AG20443 (cell line): ENCODE measurements at regions not wholly inside any gene's neighbourhood (a gene's known extent, or its start where the extent isn't known, plus 50 kb on each side); places are given as distances from the start of the nearest gene placed in this dataset.
A peak's percentile ranks its signal among the peaks of the same experiment; 100 is the strongest.

Experiments
- DNase-seq: peaks from one replicate; pipeline ENCODE4 v3.0.0; 2012; ENCODE audit warnings: low spot score, mixed read lengths

DNA sequence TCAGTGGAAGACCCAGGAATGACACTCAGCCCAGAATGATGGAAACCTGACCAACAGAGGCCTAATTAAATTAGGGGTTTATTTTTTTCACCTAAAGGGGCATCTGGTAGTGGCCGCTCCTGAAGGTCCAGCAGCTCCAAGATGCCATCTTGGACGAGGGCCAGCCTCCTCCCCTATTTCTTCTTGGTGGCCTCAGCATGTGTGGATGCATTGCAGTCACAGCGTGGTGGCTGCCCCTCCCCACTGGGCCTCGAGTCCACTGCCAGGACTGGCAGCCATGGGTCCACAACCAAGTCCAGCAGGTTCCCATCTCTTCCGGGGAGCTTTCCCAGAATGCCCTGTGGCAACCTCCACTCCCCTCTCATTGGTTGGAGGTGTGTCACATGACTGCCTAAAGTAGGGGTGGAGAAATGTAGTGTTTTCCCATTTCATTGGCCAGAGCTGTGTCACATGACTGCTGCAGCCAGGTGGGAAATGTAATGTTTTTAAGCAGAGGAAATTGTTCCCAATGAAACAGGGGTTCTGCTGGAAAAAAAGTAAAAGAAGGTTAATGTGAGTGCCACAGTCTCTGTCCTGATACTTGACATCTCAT is 628.2 kb downstream of the PTPRU start:
- DNase-seq = no peak

DNA sequence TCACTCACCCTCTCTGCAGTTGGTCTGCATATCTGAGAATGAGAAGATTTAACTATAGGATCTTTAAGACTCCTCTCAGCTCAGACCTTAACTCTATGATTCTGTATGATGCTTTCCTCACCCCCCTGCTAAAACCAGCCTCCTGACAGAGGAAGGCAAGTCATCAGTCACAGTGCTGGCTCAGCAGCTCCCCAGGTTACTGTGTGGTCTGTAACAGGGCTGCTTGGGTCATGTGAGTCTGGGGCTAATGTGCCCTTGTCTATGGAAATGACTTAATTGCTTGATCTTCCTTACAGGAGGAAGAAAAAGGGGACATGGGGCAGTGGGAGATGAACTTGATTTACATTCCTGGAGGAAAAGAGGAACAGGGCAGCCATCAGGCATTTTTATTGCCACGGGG is 625.6 kb downstream of the PTPRU start:
- DNase-seq = no peak

DNA sequence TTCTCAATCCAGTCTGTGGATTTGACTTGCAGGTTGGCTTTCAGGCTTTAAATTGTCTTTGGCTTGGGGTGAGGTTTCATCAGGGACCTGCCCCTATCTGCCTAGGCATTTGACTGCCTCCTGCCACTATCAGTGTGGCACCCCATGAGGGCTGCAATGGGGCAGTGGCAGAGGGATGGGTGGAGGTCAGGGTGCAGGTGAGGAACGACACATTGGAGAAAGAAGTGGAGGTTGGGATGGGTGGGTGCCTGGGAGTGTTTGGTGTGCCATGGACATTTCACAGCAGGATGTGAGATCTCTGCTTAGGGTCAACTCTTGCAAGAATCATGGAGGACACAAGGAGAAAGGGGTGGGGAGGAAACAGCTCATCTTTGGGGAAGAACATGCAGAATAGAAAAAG is 625.1 kb downstream of the PTPRU start:
- DNase-seq = no peak

DNA sequence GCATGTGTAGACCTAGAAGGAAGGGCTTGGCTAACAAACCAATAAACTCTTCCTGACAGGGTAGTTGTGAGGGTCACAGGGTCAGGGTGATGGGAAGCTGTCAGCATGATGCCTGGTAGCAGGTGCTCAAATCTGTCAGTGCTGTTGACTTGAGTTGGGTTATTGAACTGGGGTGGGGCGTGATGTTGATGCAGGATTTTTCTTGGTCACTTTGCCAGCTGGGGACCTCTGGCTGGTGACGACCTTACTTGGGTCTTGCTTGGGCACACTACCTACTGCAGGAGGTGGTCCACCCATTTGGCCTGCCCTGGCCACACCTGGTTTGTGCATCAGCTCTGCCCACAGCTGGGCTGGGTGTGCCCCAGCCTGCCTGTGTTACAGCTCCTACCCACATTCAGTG is 624.4 kb downstream of the PTPRU start:
- no peak for DNase-seq

DNA sequence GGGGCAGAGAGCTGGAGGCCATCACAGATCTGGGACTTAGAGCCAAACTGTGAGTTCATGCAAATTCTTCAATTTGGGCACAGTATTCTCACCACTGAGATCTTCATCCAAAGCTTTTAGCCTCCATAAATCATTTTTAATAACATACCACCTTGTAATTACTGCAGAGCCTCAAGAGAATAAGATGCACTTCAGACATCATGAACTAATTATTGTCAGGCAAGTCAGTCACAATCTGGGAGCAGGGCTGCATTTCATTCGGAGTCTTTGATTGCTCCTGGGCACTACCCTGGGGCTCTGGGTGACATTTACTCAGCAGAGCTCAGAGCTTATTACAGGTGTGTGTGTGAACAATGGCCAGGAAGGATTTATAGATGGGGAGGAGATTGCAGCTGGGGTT is 623.7 kb downstream of the PTPRU start:
- DNase-seq = no peak

DNA sequence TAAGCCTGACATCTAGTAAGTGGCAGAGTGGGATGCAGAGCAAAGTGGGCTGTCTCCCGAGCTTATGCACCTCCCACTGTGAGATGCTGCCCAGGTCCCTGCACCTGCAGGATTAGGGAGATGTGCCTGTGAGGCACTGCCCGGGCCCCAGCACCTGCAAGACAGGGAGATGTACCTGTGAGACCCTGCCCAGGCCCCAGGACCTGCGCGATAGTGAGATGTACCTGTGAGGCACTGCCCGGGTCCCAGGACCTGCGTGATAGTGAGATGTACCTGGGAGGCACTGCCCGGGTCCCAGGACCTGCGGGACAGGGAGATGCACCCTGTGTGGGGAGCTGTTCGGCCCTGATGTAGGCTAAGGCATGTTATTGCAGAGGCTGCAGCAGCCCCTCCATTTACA is 622.8 kb downstream of the PTPRU start:
- DNase-seq = no peak

DNA sequence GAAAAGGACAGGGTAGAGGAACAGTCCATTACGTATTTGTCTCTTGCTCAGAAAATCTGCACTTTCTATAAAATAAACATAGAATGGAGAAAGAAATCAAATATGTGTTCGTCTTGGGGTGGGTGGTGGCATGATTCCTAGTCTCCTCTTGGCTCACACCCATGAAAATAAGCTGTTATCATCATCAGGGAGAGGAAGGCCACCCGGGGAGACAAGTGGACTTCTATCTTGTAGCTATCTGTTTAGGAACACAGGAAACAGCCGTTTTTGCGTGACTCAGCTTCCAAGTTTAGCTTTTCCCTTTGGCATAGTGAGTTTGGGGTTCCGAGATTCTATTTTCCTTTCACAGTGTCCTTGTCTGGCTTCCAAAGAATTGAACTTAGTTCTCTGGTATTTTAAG is 622.3 kb downstream of the PTPRU start:
- DNase-seq = no peak

DNA sequence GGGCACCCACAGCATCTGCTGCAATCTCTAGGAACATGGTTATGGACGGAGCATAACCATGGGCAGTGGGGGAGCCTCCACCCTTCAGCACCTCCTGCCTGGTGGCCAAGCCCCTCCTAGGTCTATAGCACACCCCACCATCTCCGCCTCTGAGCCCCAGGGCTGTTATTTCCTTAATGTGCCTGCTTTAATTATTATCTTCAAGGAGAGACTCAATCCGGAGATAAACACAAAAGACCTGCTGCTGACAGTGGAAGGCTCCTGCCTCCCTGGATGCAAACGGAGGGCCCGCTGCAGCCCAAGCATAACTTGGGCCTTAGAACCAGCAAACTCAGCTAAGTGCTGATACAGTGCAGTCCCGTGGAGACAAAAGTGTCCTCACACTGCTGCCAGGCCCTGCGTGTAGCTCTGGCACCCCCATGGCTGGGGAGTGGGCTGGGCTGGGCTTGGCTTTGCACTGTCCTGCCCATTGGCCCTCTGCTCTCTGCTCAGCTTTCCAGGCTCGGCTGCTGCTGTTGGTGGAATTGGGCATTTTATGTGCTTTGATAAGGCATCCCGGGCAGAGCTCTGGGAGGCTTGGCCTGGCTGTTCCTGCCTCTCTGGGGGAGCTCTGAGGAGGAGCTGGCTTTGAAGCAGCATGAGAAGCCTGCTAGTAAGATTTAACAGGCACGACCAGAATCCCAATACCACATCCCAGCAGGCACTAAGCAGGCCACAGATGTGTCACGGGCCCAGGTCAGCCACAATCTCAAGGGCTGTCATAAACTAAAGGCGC is 620.2 kb downstream of the PTPRU start:
- DNase-seq = no peak

DNA sequence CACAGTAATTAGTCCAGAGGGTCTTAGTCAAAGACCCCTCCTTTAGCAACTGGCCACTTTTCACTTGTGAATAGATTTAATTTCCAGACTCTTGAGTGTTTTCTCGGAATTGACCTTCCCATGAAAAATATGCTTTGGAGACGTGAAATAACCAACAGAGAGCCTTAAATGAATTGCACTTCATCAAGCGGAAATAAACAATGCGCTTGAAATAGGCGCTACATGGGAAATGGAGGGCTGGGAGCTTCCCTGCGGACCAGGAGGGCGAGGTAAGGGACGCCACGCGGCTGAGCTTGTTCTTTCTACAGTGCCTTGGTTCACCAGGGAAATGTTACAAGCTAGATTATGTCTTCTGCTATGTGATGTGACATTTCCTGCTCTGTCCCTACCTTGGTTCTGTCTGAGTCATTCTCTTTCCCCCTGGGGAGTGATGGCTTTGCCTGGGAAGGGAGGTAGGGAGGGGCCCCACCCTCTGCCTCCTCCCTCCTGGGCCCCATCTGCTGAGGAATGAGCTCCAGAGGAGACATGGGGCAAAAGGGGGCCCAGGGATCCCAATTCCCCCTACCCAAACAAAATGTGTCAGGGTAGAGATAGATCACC is 619.3 kb downstream of the PTPRU start:
- no peak for DNase-seq

DNA sequence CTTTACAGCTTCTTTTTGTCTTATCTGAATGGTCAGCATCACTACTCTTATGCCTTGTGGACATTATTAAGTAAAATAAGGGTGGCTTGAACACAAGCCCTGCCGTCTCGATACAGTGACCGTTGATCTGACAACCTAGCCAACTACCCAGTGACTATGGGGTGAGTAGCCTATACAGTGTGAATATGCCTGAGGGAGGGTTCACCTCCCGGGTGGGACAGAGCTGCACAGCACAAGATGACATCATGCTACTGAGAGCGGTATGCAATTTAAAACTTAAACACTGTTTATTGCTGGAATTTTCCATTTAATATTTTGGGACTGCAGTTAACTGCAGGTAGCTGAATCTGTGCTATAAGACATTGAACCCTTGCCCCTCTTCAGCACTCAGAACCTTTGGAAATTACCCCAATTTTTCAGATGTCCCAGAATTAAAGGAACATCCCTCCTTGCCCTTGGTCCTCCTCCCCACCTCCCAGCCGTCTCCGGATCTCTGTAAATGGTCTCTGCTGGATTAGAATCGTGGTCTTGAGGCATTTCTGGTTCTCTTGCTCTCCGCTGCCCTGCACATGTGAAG is 618.5 kb downstream of the PTPRU start:
- no peak for DNase-seq

DNA sequence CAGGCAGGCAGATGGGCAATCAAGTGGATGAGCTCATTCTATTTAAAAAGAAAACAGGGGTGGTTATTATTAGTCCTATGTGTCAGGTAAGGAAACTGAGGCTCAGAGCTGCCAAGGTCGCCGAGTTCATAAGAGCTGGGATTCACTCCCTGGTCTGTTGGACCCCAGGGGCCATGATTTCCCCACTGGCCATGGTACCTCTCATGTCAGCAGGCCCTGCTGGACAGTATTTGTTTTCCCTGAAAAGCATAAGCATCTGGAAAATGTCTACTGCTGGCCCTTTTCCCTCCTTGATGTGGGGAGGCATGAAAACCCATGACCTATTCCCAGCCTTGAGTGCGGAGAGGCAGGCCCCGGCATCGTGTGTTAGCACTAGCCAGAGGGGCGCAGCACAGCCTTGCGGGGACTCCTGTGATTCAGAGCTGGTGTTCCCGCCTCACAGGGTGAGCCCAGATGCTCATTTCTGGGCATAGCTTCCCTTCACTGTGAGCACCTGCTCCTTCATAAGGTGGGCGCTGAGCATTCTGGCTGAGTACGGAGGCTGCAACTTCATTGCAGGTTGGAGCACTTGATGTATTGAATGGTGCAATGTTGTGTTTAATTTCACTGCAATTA is 617.5 kb downstream of the PTPRU start:
- no peak for DNase-seq

DNA sequence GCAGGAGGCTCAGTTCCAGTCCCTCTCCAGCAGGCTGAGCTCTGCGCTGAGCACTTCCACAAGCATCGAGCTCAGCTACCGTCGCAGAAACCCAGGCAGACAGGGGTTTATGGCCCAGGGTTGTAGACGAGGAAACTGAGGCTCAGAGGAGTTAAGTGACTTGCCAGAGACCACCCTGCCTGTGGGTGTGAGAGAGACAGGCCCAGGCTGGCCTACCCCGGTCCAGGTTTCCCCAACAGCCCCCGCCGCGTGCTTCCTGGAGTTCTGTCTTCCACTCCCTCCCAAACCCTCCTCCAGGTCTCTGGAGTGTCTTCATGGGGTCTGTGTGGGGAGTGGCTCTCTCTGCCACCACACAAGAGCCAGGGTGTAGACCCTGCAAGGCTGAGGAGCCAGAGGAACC is 615.9 kb downstream of the PTPRU start:
- no peak for DNase-seq

DNA sequence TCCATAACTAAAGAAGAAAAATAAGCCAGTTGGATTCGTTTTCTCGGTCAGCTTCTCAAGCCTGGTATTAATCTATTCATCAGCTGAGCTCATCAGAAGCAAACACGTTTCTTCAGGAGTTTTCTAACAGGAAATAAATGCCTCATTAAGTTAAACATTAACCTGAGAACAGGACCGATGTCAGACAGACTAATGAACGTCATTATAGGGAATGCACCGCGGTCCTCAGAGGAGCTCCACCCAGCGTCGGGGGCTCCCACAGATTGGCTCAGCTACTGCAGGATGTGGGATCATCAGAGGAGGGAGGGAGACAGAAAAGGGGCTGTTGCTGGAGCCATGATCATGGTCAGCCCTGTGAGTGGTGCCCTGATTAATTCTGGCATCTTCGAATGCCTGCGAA is 615.4 kb downstream of the PTPRU start:
- DNase-seq = no peak

DNA sequence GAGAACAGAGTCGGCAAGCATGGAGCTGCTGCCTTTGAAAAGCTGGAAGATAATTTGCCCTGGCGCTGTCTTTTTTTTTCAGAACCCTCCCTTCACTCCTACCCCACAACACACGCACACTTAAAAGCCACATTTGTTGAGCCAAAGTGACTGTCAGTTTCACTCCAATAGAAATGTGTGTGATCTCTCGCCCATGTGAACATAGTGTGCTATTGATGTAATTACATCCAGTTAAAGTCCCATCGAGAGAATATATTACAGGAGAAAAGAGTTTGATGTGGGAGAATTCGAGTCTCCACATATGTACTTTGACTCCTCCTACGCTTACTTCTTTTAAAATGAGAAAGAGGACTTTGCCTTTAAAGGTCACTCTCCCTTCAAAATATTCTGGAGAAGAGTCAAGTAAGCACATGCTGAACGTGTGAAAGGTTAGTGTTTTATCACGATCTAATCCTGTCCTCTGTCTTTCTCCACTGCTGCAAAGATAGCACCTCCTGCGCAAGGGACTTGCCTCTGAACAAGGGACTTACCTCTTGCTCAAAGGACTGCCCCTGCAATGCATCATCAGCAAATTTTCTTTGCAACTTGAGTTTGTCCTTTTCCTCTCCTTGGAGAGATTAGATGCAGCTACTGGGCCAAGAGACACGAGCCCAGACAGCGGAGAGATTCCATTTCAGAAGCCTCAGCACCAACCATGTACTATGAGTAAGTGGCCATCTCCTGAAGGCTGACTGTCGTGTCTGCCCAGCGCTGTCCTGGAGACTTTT is 613.9 kb downstream of the PTPRU start:
- no peak for DNase-seq

DNA sequence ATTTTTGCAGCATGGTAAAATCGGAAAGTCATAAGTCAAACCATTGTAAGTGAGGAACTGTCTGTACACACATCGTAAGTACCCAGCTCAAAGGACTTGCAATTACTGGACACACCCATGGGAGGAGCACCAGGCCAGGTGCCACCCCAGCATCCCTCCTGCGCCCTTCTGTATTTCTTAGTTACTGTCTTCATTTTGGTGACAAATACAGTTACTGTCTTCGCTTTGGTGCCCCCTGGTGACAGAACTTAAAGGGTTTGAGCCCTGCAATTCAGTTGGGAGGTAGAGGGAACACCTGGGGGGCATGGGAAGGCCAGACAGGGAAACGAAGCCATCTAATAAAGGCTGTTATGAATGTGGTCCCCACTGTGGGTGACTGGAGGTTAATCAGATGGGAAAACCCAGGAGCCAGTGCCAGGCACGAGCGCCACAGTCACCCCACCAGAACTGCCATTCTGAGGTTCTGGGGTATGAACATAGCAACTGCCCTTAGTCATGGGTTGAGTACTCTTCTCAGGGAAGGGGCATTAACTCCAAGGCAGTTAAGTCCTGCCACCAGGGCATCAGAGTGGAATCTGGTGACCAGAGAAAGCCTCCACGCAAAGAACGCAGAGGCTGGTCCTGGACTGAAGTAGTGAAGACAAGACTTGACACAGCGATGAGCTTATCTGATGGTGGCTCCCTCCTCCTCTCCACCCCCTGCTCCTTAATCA is 612.9 kb downstream of the PTPRU start:
- DNase-seq = peak; percentile 35

DNA sequence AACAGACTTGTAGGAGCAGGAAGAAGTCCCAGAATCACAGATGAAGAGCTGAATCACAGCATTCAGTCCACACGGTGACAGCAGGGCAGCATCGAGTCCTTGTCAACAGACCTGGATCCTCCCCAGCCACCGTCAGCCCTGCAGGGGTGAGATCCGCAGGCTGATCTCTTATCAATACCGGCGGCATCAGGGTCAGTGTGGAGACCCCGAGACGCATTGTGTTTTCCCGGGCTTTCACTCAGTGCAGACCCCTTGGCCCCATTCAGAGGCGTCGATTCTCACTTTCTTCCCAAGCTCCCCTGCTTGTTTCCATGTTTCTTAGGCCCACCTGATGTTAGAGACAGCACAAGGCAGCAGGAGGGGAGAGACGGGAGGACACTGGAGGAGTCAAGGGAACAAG is 609.6 kb downstream of the PTPRU start:
- DNase-seq = no peak

DNA sequence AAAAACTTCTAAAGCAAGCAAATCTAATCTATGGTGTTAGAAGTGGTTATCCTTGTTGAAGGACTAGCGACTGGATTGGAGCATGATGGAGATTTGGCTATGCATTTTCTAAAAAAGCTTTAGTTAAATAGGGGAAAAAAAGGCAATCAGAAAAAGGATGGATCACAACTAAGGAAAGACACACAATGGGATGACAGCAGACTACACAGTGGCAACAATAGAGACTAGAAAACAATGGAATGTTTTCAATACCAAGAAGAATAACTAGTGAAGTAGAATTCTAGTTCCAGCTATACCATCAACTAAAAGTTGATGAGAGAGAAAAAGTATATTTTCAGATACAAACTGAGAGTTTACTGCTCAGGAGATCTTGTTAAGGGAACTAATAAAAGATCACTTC is 605.8 kb downstream of the PTPRU start:
- DNase-seq = no peak

DNA sequence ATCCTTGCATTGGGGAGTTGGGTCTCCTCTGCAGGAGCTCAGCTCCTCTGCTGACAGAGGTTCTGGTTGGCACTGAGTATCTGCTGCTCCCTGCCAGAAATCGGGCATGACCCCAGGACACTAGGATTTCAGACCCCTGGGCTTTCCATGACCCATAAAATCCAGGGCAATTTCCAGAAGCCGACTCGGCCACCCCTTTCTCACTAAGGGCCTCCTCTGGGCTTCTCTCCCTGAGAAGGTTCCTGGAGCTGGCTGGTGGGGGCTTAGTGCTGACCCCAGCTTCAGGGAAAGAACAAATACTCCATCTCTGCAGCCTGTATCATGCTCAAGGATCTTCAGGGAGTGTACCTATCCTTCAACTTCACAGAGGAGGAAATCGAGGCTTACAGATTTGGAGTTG is 603.4 kb downstream of the PTPRU start:
- no peak for DNase-seq

DNA sequence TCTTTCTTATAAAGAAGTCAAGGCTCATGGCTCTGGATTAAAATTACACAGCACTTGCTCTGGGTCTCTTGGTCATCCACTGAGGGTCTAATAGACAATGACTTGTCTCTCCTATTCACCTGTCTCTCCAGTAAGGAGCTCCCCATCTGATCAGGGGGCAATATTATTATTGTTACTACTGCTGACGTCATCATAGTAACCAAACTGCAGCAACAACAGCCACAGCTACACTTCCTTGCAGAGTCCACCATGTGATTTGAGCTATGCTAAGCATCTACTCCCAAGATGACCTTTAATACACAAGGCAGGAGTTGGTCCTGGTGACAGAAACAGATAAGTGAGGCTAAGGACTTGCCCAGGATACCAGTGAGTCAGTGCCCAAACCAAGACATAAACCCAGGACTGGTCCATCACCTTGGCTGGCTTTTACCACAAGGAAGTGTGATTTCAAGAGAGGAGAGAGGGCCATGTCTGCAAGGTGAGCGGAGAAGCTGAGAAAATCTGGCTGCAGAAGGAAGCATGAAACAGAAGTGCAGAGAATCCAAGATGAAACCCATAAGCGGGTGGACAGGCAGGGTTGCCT is 602.5 kb downstream of the PTPRU start:
- no peak for DNase-seq

DNA sequence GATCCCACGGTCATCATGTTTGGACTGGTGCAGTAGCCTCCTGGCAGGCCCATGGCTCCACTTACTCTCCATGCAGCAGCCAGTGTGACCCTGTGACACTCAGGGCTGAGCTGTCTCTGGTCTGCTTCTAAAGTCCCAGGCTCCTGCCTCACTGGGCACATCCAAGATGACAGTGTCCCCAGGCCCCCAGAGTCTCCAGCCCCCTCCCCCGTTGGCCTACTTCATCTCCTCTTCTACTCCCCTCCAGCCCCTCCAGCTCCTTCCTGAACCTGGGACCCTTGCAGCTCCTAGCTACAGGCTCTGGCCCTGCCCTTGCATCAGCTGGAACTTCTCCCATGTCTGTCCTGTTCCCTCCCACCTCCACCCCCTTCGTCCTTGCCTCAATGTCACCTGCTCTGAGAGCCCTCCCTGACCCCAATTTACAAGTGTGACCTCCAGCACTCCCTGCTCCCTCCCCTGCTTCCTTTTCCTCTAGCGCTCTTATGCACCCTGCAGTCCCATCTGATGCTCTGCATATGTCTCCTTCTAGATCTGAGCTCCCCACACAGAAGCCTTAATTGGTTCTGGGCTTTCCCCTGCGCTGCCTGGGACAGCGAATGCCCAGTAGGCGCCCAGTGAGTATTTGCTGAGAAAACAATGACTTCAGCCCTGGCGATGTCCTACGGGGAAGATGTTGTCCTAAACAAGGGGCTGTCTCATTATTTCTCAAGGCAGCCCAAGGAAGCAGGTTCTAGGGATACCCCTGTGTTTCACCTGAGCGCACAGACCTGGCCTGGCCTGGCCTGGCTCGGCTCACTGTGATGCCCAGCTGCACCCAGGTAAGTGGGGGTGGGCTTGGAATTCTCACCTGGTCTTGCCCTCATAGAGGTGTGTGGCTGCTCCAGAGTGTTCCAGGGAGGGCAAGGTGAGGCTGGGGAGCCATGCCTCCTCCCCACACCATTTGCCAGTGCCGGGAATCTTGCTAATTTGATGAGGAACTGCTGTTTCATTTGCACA is 600.6 kb downstream of the PTPRU start:
- no peak for DNase-seq
